ENCODE measurements at regions not wholly inside any gene's neighbourhood (a gene's known extent, or its start where the extent isn't known, plus 50 kb on each side); places are given as distances from the start of the nearest gene placed in this dataset.

GRCh38 chr15:31934821-31935220 lies 95.5 kb upstream of the CHRNA7 start:
- H3K4me3 ChIP-seq, result no peak overlapping the region
- DNase-seq (ENCODE audit: low read depth, low spot score) (no peak), FAIRE-seq (no peak), ATAC-seq (no peak)
- TF ChIP-seq CBX5 (IDR thresholded peaks at IDR 0.05; ENCODE audit: low read depth) (no peak), GABPA (IDR thresholded peaks at IDR 0.05; ENCODE audit: low read depth) (no peak)
- no peaks in the 10 kb centered on the region for H3K9me3 ChIP-seq (replicated peaks; ENCODE audit: control insufficient read depth, insufficient read depth, low read length)
- H3K9ac ChIP-seq (ENCODE audit: control insufficient read depth, insufficient read depth, low read length), result no peak overlapping the region
- no TSS peak for BruUV-seq (replicated peaks)
- no peaks in the 10 kb centered on the region for H3K79me2 ChIP-seq (ENCODE audit: control insufficient read depth, insufficient read depth, low read length)
- in situ Hi-C loops (cut with MboI) (no loop called here), intact Hi-C loops (cut with micrococcal nuclease; ENCODE audit: unreplicated experiment) (no loop called here)
- no peaks in the 10 kb centered on the region for H4K20me1 ChIP-seq (ENCODE audit: control insufficient read depth, insufficient read depth)
- H3K27ac ChIP-seq (ENCODE audit: control insufficient read depth, insufficient read depth), result no peak overlapping the region
- SMC1A ChIA-PET (ENCODE audit: uncharacterized antibody, unreplicated experiment), result no interaction called here
- CTCF ChIA-PET, result no interaction called here
- POLR2A ChIA-PET, result no interaction called here
- H3K4me2 ChIP-seq (ENCODE audit: control insufficient read depth, insufficient read depth), result no peak overlapping the region
- 15% methylated on average over 5 of the region's 5 CpGs for WGBS (ENCODE audit: insufficient coverage, insufficient replicate concordance, low lambda C conversion rate, missing lambda C conversion rate)
- no peaks in the 10 kb centered on the region for H3K27me3 ChIP-seq (replicated peaks in 1 of 2; ENCODE audit: control insufficient read depth in 2 of 2, insufficient read depth in 2 of 2, low read length in 1 of 2)
- no peak overlapping the region for H2AFZ ChIP-seq (ENCODE audit: control insufficient read depth, low read depth, low read length)
- RAD21 ChIA-PET (ENCODE audit: unreplicated experiment), result no interaction called here
- H3K36me3 ChIP-seq (ENCODE audit: control insufficient read depth in 2 of 2, insufficient read depth in 2 of 2, low read length in 1 of 2), result no peaks in the 10 kb centered on the region
- H3K4me1 ChIP-seq (ENCODE audit: control insufficient read depth, insufficient read depth, low read length), result no peaks in the 10 kb centered on the region

GRCh38 chr15:31953478-31953877 lies 76.8 kb upstream of the CHRNA7 start:
- BruUV-seq (replicated peaks), result no TSS peak
- in situ Hi-C loops (cut with MboI) (no loop called here), intact Hi-C loops (cut with micrococcal nuclease; ENCODE audit: unreplicated experiment) (no loop called here)
- no peak overlapping the region for H2AFZ ChIP-seq (ENCODE audit: control insufficient read depth, low read depth, low read length)
- ChIA-PET POLR2A (no interaction called here), SMC1A (ENCODE audit: uncharacterized antibody, unreplicated experiment) (no interaction called here), CTCF (no interaction called here), RAD21 (ENCODE audit: unreplicated experiment) (interaction anchor here (0.5 kb wide), 1 partner anchor 1329 kb away, joined by 5 read pairs; no protein-coding TSS in a partner anchor)
- no peak overlapping the region for H3K9ac ChIP-seq (ENCODE audit: control insufficient read depth, insufficient read depth, low read length)
- no peak for ATAC-seq
- TF ChIP-seq ESRRA (IDR thresholded peaks at IDR 0.05; ENCODE audit: low read length) (no peak), SP1 (IDR thresholded peaks at IDR 0.05; ENCODE audit: low read depth, low read length) (no peak), FOS (IDR thresholded peaks at IDR 0.05; ENCODE audit: borderline replicate concordance, extremely low read depth, insufficient read length) (no peak), MYB (IDR thresholded peaks at IDR 0.05; ENCODE audit: borderline replicate concordance, low read depth, low read length) (no peak), CEBPB (IDR thresholded peaks at IDR 0.05; ENCODE audit: borderline replicate concordance in 1 of 2, low read depth in 2 of 2, low read length in 2 of 2) (no peak), TCF7 (IDR thresholded peaks at IDR 0.05; ENCODE audit: borderline replicate concordance) (no peak), ZNF384 (IDR thresholded peaks at IDR 0.05; ENCODE audit: borderline replicate concordance, low read depth, low read length) (no peak), E2F4 (IDR thresholded peaks at IDR 0.05; ENCODE audit: low read depth, low read length) (no peak), POLR2AphosphoS2 (IDR thresholded peaks at IDR 0.05; ENCODE audit: low read depth, low read length) (no peak), ZBTB11 (CRISPR knock-in tag; IDR thresholded peaks at IDR 0.05) (no peak)
- whole genome bisulfite sequencing (ENCODE audit: insufficient coverage, insufficient replicate concordance, low lambda C conversion rate, missing lambda C conversion rate), result 15% methylated on average over 4 of the region's 4 CpGs
- no peak for FAIRE-seq
- H3K4me2 ChIP-seq (ENCODE audit: control insufficient read depth, insufficient read depth), result no peak overlapping the region
- no peaks in the 10 kb centered on the region for H3K4me1 ChIP-seq (ENCODE audit: control insufficient read depth, insufficient read depth, low read length)
- H3K36me3 ChIP-seq (ENCODE audit: control insufficient read depth in 2 of 2, insufficient read depth in 2 of 2, low read length in 1 of 2), result no peaks in the 10 kb centered on the region
- no peaks in the 10 kb centered on the region for H3K79me2 ChIP-seq (ENCODE audit: control insufficient read depth, insufficient read depth, low read length)
- no peak overlapping the region for H3K27ac ChIP-seq (ENCODE audit: control insufficient read depth, insufficient read depth)
- no peaks in the 10 kb centered on the region for H4K20me1 ChIP-seq (ENCODE audit: control insufficient read depth, insufficient read depth)
- H3K27me3 ChIP-seq (replicated peaks in 1 of 2; ENCODE audit: control insufficient read depth in 2 of 2, insufficient read depth in 2 of 2, low read length in 1 of 2), result no peaks in the 10 kb centered on the region
- no peak overlapping the region for H3K4me3 ChIP-seq
- DNase-seq (ENCODE audit: low read depth, low spot score), result no peak
- H3K9me3 ChIP-seq (replicated peaks; ENCODE audit: control insufficient read depth, insufficient read depth, low read length), result no peaks in the 10 kb centered on the region

Measured in GM12878 (cell line).